Cardiac septum (tissue), 1 donor: ENCODE measurements at regions not wholly inside any gene's neighbourhood (a gene's known extent, or its start where the extent isn't known, plus 50 kb on each side); places are given as distances from the start of the nearest gene placed in this dataset.
"Not testable (repeated sequence)": the region's sequence is repeated elsewhere in the genome, so short reads cannot be mapped to it uniquely, and the experiment has no call there.

ENCODE experiments used
- DNase-seq: peaks from one replicate; pipeline ENCODE4 v3.0.0-alpha.2; 2020; ENCODE audit warnings: low spot score
- intact Hi-C: fragments of 100-400 bp; cut with DNase I; formaldehyde crosslinking; loops from one replicate; pipeline ENCODE4 v1.14.0; 2022
- donor health status: DM: no; HTN: no; CAD: no.

DNA sequence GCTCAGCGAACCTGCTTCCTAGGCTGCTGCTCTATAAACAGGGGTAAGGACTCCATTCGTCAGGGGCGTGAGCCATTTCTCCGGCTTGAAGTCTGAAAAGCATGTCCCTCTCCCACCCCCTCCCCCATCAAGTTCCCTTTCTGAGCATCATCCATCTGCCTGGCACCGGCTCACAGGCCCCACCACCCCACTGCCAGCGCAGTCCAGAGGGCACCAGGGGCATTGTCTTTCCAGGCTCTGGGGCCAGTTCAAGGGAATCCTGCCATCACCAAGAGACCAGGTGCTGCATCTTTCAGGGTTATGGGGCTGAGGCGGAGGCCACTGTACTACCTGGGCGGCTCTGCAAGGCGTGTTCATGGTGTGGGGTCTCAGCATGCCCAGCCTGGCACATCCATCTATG lies 64.7 kb upstream of the EDAR start:
- no peak for DNase-seq
- intact Hi-C loops = no loop called here

DNA sequence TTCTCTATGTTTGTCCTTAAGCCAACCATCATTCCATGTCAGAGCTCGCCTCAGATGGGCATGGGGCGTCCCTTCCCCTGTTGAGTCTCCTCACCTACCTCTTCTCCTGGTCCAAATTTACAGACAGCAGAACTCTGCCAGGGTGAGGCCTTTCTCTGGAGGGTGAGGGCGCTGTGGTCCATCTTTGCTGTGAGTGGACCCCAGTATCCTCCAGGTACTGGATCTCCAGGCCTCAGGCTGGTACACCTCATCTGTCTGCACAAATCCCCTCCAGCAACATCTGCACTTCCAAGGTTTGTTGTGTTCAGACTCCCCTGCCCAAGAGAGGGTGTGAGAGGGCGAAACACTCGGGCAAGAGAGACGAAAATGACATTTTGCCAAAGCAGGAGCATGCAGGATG lies 63.9 kb upstream of the EDAR start:
- no peak for DNase-seq

DNA sequence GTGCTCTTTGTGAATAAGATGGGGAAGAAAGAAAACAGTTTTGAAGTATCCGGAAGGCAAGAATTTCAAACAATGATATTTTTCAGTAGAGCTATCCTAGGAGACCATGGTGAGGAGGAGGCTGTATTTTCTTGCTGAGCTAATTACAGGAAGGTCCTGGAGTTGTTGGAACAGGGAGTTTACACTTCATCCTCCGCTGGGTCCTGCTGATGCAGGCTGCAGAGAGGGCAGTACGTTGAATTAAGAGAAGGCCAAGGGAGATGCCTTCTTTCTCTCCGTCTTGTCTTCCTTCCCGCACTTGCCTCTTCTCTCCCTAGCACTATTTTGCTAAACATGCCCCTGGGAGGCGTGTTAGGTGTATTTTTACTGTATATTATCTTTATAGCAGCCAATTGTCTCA lies 60.0 kb upstream of the EDAR start:
- no peak for DNase-seq
- intact Hi-C loops = no loop called here

More for the DNA sequence above, 63.9 kb upstream of the EDAR start:
- intact Hi-C loops = no loop called here

DNA sequence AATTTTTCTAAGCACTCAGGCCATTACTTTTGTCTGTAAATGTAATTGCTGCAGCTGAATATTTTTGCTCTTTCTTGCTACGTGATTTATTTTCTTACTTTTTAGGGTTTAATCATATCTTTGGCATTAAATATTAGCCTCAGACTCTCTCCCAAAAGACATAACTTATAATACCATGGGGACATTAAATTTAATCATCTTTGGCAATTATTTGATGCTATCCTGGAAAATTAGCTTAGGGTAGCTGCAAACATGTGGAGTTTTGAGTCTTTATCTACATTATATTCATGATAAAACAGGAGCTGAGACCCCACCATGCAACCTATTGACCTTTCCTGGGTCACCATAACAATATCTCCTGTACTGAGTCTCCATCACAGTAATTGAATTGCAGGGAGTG lies 59.1 kb upstream of the EDAR start:
- intact Hi-C loops = no loop called here

DNA sequence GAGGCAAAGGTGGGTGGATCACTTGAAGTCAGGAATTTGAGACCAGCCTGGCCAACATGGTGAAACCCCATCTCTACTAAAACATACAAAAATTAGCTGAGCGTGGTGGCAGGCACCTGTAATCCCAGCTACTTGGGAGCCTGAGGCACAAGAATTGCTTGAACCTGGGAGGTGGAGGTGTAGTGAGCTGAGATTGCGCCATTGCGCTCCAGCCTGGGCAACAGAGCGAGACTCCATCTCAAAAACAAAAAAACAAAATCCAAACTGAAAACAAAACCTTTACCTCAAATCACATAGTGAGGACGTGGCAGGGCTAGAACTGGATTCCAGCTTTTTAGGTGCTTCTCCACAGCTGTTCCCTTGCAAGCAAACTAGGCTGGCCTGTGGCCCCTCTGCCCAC lies 58.5 kb upstream of the EDAR start:
- DNase-seq, intact Hi-C loops: not testable (repeated sequence)

More for the DNA sequence above, 59.1 kb upstream of the EDAR start:
- DNase-seq = no peak

DNA sequence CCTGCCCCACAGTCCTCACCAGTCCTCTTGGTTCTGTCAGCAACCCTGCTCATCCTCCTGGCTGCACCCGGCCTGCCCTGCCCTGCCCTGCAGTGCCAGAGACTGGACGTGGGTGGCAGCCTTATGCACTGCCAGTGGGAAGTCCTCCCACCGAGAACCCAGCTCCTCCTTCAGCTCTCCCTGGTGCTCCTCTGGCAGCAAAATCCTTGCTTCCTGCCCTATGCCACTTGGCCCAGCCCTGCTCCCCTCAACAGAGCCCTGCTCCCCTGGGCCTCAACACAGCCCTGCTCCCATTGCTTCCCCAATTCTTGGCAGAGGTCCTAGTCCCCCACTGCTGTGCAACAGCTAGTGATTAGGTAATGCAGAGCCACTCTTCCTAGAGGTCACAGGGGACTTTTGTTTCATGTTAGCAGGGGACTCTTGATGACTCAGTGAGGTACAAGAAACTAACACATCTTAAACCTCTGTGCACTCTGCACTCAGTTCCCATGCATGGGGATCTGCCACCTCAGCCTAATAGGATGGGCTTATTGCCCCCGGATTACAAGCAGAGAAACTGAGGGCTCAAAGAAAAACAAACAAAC lies 58.0 kb upstream of the EDAR start:
- intact Hi-C loops = no loop called here
- no peak for DNase-seq

DNA sequence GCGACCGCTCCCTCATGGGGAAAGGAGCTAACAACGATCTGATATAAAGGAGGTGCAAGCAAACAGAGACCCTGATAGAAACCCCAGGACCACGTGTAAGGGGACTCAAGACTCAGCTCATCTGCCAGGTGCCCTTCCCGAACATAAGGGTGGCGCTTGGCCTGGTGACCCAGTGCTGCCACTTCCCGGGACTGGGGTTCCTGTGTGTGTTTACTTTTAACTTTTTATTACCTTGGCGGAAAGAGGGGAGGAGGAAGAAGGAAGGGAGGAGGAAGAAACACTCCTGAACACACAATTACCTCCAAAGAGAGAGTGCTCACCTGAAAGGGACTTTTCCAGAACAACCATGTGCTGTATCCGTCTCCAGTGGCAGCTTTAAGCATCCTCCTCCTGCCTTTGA lies 56.5 kb upstream of the EDAR start:
- DNase-seq = no peak
- intact Hi-C loops = no loop called here

DNA sequence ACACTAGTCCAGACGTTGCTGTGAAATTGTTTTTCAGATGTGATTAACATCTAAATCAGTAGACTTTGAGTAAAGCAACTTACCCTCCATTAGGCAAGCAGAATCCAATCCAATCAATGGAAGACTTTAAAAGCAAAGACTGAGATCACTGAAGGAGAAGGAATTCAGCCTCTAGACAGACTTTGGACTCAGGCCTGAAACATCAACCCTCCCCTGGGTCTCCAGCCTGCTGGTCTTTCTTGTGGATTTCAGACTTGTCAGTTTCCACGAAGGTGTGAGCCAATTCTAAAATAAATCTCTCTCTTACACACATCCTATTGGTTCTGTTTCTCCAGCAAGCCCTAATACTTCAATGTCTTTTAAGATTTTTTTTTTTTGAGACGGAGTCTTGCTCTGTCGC lies 50.0 kb upstream of the EDAR start:
- DNase-seq = no peak
- intact Hi-C loops = no loop called here
